CD14-positive monocyte (primary cell): ENCODE measurements at regions not wholly inside any gene's neighbourhood (a gene's known extent, or its start where the extent isn't known, plus 50 kb on each side); places are given as distances from the start of the nearest gene placed in this dataset.

Experiments used
- DNase-seq, 3 donors: peaks; one replicate each; pipeline ENCODE4 v3.0.0-alpha.2; 2011 to 2022
- H2AFZ ChIP-seq: 2 replicates; pipeline ENCODE4 v1.6.0; 2012; ENCODE audit warnings: mild to moderate bottlenecking, low read depth, low read length, inconsistent platforms; ENCODE audit not compliant: insufficient read depth, poor library complexity, severe bottlenecking
- H3K27ac ChIP-seq, 2 donors: 1 replicate in 1 of 2; 2 replicates in 1 of 2; pipeline ENCODE4 v1.5.1; 2012 to 2013; ENCODE audit warnings: low read length in 2 of 2, control low read depth in 1 of 2, inconsistent platforms in 1 of 2, low read depth in 1 of 2, mild to moderate bottlenecking in 1 of 2
- H3K27me3 ChIP-seq, 2 donors: one replicate each; pipeline versions ENCODE4 v1.6.0 to v1.6.1; 2011 to 2013; ENCODE audit warnings: low read length in 2 of 2; ENCODE audit not compliant: control insufficient read depth in 2 of 2, insufficient read depth in 2 of 2
- H3K36me3 ChIP-seq, 2 donors: replicated peaks in 1 of 2; 1 replicate in 1 of 2; 2 replicates in 1 of 2; pipeline versions ENCODE4 v1.5.1 to v1.6.1; 2012 to 2013; ENCODE audit warnings: low read length in 2 of 2, control low read depth in 1 of 2, inconsistent platforms in 1 of 2, mild to moderate bottlenecking in 1 of 2; ENCODE audit not compliant: insufficient read depth in 2 of 2, control insufficient read depth in 1 of 2
- H3K4me1 ChIP-seq, 2 donors: 1 replicate in 1 of 2; 2 replicates in 1 of 2; pipeline versions ENCODE4 v1.5.1 to v1.6.1; 2012 to 2013; ENCODE audit warnings: low read length in 2 of 2, control low read depth in 1 of 2, inconsistent platforms in 1 of 2, mild to moderate bottlenecking in 1 of 2, moderate library complexity in 1 of 2; ENCODE audit not compliant: insufficient read depth in 2 of 2, control insufficient read depth in 1 of 2
- H3K4me2 ChIP-seq: replicated peaks from 2 replicates; pipeline ENCODE3; 2012; ENCODE audit warnings: low read length, moderate library complexity, mild to moderate bottlenecking; ENCODE audit not compliant: poor library complexity, severe bottlenecking; ENCODE audit errors: extremely low read depth
- H3K4me3 ChIP-seq, 3 experiments: fragments of 200-600 bp in 1 of 3; sonication (generic) in 1 of 3; replicated peaks in 1 of 3; 1 replicate in 2 of 3; 2 replicates in 1 of 3; pipeline ENCODE4 v1.5.1; 2011 to 2013; ENCODE audit warnings: low read length in 3 of 3, mild to moderate bottlenecking in 3 of 3, control low read depth in 2 of 3, low read depth in 2 of 3, inconsistent platforms in 1 of 3, moderate library complexity in 1 of 3
- H3K79me2 ChIP-seq: 2 replicates; pipeline ENCODE4 v1.6.0; 2012; ENCODE audit warnings: mild to moderate bottlenecking, control low read depth, inconsistent platforms, low read length, moderate library complexity; ENCODE audit not compliant: insufficient read depth
- H3K9ac ChIP-seq: 2 replicates; pipeline ENCODE4 v1.6.0; 2017; ENCODE audit warnings: low read length, mild to moderate bottlenecking; ENCODE audit not compliant: insufficient read depth, poor library complexity, severe bottlenecking
- H3K9me3 ChIP-seq, 2 donors: replicated peaks in 1 of 2; 1 replicate in 1 of 2; 2 replicates in 1 of 2; pipeline versions ENCODE4 v1.5.1 to v1.6.1; 2012 to 2013; ENCODE audit warnings: low read length in 2 of 2, control low read depth in 1 of 2; ENCODE audit not compliant: control insufficient read depth in 1 of 2, insufficient read depth in 1 of 2
- H4K20me1 ChIP-seq: 2 replicates; pipeline ENCODE4 v1.6.0; 2012; ENCODE audit warnings: mild to moderate bottlenecking, low read length, control low read depth, moderate library complexity; ENCODE audit not compliant: insufficient read depth
- H3K27ac Mint-ChIP-seq, 7 donors: one replicate each; pipeline ENCODE4 v1.8.0; 2020; ENCODE audit warnings: mild to moderate bottlenecking in 7 of 7, mixed read lengths in 7 of 7, moderate library complexity in 6 of 7, inconsistent platforms in 2 of 7
- H3K27me3 Mint-ChIP-seq, 3 donors: one replicate each; pipeline ENCODE4 v1.8.0; 2021 to 2022; ENCODE audit warnings: low read depth in 3 of 3, mild to moderate bottlenecking in 3 of 3, mixed read lengths in 3 of 3, moderate library complexity in 3 of 3, inconsistent platforms in 1 of 3
- H3K36me3 Mint-ChIP-seq, 2 donors: one replicate each; pipeline ENCODE4 v1.8.0; 2020; ENCODE audit warnings: mixed read lengths in 2 of 2, inconsistent platforms in 1 of 2, mild to moderate bottlenecking in 1 of 2
- H3K4me1 Mint-ChIP-seq: one replicate; pipeline ENCODE4 v1.8.0; 2020; ENCODE audit warnings: mild to moderate bottlenecking, mixed read lengths
- H3K4me3 Mint-ChIP-seq, 2 donors: one replicate each; pipeline ENCODE4 v1.8.0; 2020; ENCODE audit warnings: mild to moderate bottlenecking in 2 of 2, mixed read lengths in 2 of 2, moderate library complexity in 1 of 2
- H3K9me3 Mint-ChIP-seq, 7 donors: one replicate each; pipeline ENCODE4 v1.8.0; 2020 to 2022; ENCODE audit warnings: mixed read lengths in 7 of 7, mild to moderate bottlenecking in 6 of 7, moderate library complexity in 6 of 7, inconsistent platforms in 2 of 7
- CTCF ChIP-seq: fragments of 200-600 bp; IDR thresholded peaks from one replicate; pipeline ENCODE4 v1.8.0; 2022; ENCODE audit warnings: antibody characterized with exemption, mild to moderate bottlenecking
- WGBS: methylation state at CpG from one replicate; pipeline ENCODE4 v1.1.5; 2013; ENCODE audit warnings: missing lambda C conversion rate; ENCODE audit not compliant: insufficient coverage; 5-methylcytosine and 5-hydroxymethylcytosine counted together
- intact Hi-C, 2 donors: fragments of 100-400 bp; cut with micrococcal nuclease; formaldehyde crosslinking; loops; one replicate each; pipeline versions ENCODE4 v1.15.0 to v1.15.1; 2023

GRCh38 chr10:107453561-107453960 lies 289.1 kb upstream of the SORCS1 start:
- Histone ChIP-seq H3K9ac (no peak overlapping the region), H3K4me1 (no peaks in the 10 kb centered on the region), H4K20me1 (no peaks in the 10 kb centered on the region), H3K27ac (no peak overlapping the region), H3K27me3 (no peaks in the 10 kb centered on the region), H2AFZ (no peak overlapping the region), H3K36me3 (no peaks in the 10 kb centered on the region), H3K4me3 (no peak overlapping the region), H3K4me2 (no peak overlapping the region), H3K9me3 (no peaks in the 10 kb centered on the region), H3K79me2 (no peaks in the 10 kb centered on the region)
- Mint-ChIP-seq H3K4me1 (peaks cover 3% of the 10 kb centered on the region), H3K27me3 (no peaks in the 10 kb centered on the region), H3K27ac (no peak overlapping the region), H3K36me3 (no peaks in the 10 kb centered on the region), H3K9me3 (peaks cover 0 to 3% (median 2%) of the 10 kb centered on the region in 7 donors), H3K4me3 (no peak overlapping the region)
- WGBS = no CpG with 5 or more reads among the region's 4 CpGs
- TF ChIP-seq CTCF = no peak
- no peak for DNase-seq
- intact Hi-C loops = no loop called here

GRCh38 chr10:107451047-107451446 lies 286.5 kb upstream of the SORCS1 start:
- Histone ChIP-seq H3K9ac (no peak overlapping the region), H3K4me2 (no peak overlapping the region), H3K4me1 (no peaks in the 10 kb centered on the region), H4K20me1 (no peaks in the 10 kb centered on the region), H3K27me3 (no peaks in the 10 kb centered on the region), H2AFZ (no peak overlapping the region), H3K36me3 (no peaks in the 10 kb centered on the region), H3K79me2 (no peaks in the 10 kb centered on the region), H3K4me3 (no peak overlapping the region), H3K27ac (no peak overlapping the region), H3K9me3 (no peaks in the 10 kb centered on the region)
- no peak overlapping the region for H3K4me3 Mint-ChIP-seq
- H3K9me3 Mint-ChIP-seq = peaks cover 0 to 3% (median 2%) of the 10 kb centered on the region in 7 donors
- no peak for TF ChIP-seq CTCF
- intact Hi-C loops = no loop called here
- peak overlapping the region in 1 of 7 donors; percentile 14 for H3K27ac Mint-ChIP-seq
- H3K4me1 Mint-ChIP-seq = peaks cover 3% of the 10 kb centered on the region
- no peaks in the 10 kb centered on the region for H3K27me3 Mint-ChIP-seq
- no peak for DNase-seq
- H3K36me3 Mint-ChIP-seq = no peaks in the 10 kb centered on the region
- 67% methylated on average over 3 of the region's 4 CpGs for WGBS
